Activated B cell treated with CpG ODN at 0.5 μM for 24 hours (primary cell): ENCODE measurements at regions not wholly inside any gene's neighbourhood (a gene's known extent, or its start where the extent isn't known, plus 50 kb on each side); places are given as distances from the start of the nearest gene placed in this dataset.

Experiments used
- ATAC-seq: fragments of 200-7000 bp; cut with Tn5 transposase; one replicate; pipeline ENCODE4 v1.10.0; 2021; ENCODE audit warnings: low read depth, mild to moderate bottlenecking, moderate library complexity
- CTCF ChIA-PET: fragments of 350-600 bp; sonication (Branson Sonifier 250); formaldehyde crosslinking; loops from one replicate; lab custom pipeline; 2021; ENCODE audit warnings: antibody characterized with exemption; lab: Charles Lee
- POLR2A ChIA-PET: fragments of 350-600 bp; sonication (Branson Sonifier 250); formaldehyde crosslinking; loops from one replicate; lab custom pipeline; 2021; ENCODE audit warnings: antibody characterized with exemption; lab: Charles Lee
- DNase-seq: peaks from one replicate; pipeline ENCODE4 v3.0.0; 2022
- H3K27ac Mint-ChIP-seq: one replicate; pipeline ENCODE4 v1.8.0; 2020; ENCODE audit warnings: mixed read lengths
- H3K27me3 Mint-ChIP-seq: one replicate; pipeline ENCODE4 v1.8.0; 2021; ENCODE audit warnings: mixed read lengths
- H3K36me3 Mint-ChIP-seq: one replicate; pipeline ENCODE4 v1.8.0; 2021; ENCODE audit warnings: low read depth, mixed read lengths
- H3K4me1 Mint-ChIP-seq: one replicate; pipeline ENCODE4 v1.8.0; 2021; ENCODE audit warnings: mixed read lengths
- H3K4me3 Mint-ChIP-seq: one replicate; pipeline ENCODE4 v1.8.0; 2020; ENCODE audit warnings: mild to moderate bottlenecking, mixed read lengths
- H3K9me3 Mint-ChIP-seq: one replicate; pipeline ENCODE4 v1.8.0; 2020; ENCODE audit warnings: mixed read lengths
- CTCF ChIP-seq: fragments of 200-600 bp; IDR thresholded peaks from one replicate; pipeline ENCODE4 v1.8.0; 2022; ENCODE audit warnings: antibody characterized with exemption, mild to moderate bottlenecking
- intact Hi-C: fragments of 100-400 bp; cut with micrococcal nuclease; formaldehyde crosslinking; loops from one replicate; pipeline ENCODE4 v1.15.1; 2024

GRCh38 chr3:73215281-73215680, 153.8 kb downstream of the EBLN2 start:
- TF ChIP-seq CTCF: no peak
- Mint-ChIP-seq H3K9me3 (no peaks in the 10 kb centered on the region), H3K27me3 (peaks cover 4% of the 10 kb centered on the region), H3K4me1 (no peaks in the 10 kb centered on the region), H3K36me3 (no peaks in the 10 kb centered on the region), H3K27ac (no peak overlapping the region), H3K4me3 (no peak overlapping the region)
- ChIA-PET CTCF (no interaction called here), POLR2A (no interaction called here)
- ATAC-seq: no peak
- intact Hi-C loops: no loop called here
- no peak for DNase-seq

GRCh38 chr3:73215901-73216300, 154.4 kb downstream of the EBLN2 start:
- no peaks in the 10 kb centered on the region for H3K4me1 Mint-ChIP-seq
- no peak overlapping the region for H3K27ac Mint-ChIP-seq
- ChIA-PET POLR2A (no interaction called here), CTCF (no interaction called here)
- peaks cover 4% of the 10 kb centered on the region for H3K27me3 Mint-ChIP-seq
- H3K9me3 Mint-ChIP-seq: no peaks in the 10 kb centered on the region
- H3K4me3 Mint-ChIP-seq: no peak overlapping the region
- no peak for ATAC-seq
- intact Hi-C loops: no loop called here
- H3K36me3 Mint-ChIP-seq: no peaks in the 10 kb centered on the region
- DNase-seq: no peak
- no peak for TF ChIP-seq CTCF

GRCh38 chr3:73216310-73216709, 154.9 kb downstream of the EBLN2 start:
- Mint-ChIP-seq H3K27me3 (peaks cover under 1% of the 10 kb centered on the region), H3K9me3 (no peaks in the 10 kb centered on the region), H3K36me3 (no peaks in the 10 kb centered on the region), H3K4me3 (no peak overlapping the region), H3K4me1 (no peaks in the 10 kb centered on the region), H3K27ac (no peak overlapping the region)
- no peak for TF ChIP-seq CTCF
- ChIA-PET POLR2A (no interaction called here), CTCF (no interaction called here)
- ATAC-seq (no peak), DNase-seq (no peak)
- intact Hi-C loops: no loop called here

- no peak overlapping the region for H3K4me3 Mint-ChIP-seq
- ChIA-PET POLR2A (no interaction called here), CTCF (no interaction called here)
- H3K36me3 Mint-ChIP-seq: no peaks in the 10 kb centered on the region
- ATAC-seq (no peak), DNase-seq (no peak)
- H3K27me3 Mint-ChIP-seq: no peaks in the 10 kb centered on the region
- H3K27ac Mint-ChIP-seq: no peak overlapping the region
- H3K9me3 Mint-ChIP-seq: no peaks in the 10 kb centered on the region
- TF ChIP-seq CTCF: no peak
- intact Hi-C loops: no loop called here
- no peaks in the 10 kb centered on the region for H3K4me1 Mint-ChIP-seq
Observed at GRCh38 chr3:73222126-73222525, 160.7 kb downstream of the EBLN2 start.

- DNase-seq (no peak), ATAC-seq (no peak)
- no peak for TF ChIP-seq CTCF
- Mint-ChIP-seq H3K4me1 (no peaks in the 10 kb centered on the region), H3K36me3 (no peaks in the 10 kb centered on the region), H3K9me3 (no peaks in the 10 kb centered on the region), H3K27ac (no peak overlapping the region), H3K27me3 (peaks cover 2% of the 10 kb centered on the region), H3K4me3 (no peak overlapping the region)
- intact Hi-C loops: no loop called here
- ChIA-PET CTCF (no interaction called here), POLR2A (no interaction called here)
Observed at GRCh38 chr3:73225146-73225855, 163.8 kb downstream of the EBLN2 start.
